NCI-H510A treated with DMSO at 0.1 percent for 48 hours (cell line): ENCODE measurements at regions not wholly inside any gene's neighbourhood (a gene's known extent, or its start where the extent isn't known, plus 50 kb on each side); places are given as distances from the start of the nearest gene placed in this dataset.
A peak's percentile ranks its signal among the peaks of the same experiment; 100 is the strongest.
"Not testable (repeated sequence)": the region's sequence is repeated elsewhere in the genome, so short reads cannot be mapped to it uniquely, and the experiment has no call there.

ENCODE experiments used
- DNase-seq: peaks from one replicate; lab custom pipeline; 2025; lab: John Stamatoyannopoulos, UW

GRCh38 chr6:6482256-6482655 is 106.3 kb upstream of the LY86 start:
- no peak for DNase-seq

- DNase-seq, result no peak
These were observed 105.4 kb upstream of the LY86 start for GRCh38 chr6:6483168-6483567.

- DNase-seq, result no peak
These were observed 104.8 kb upstream of the LY86 start for GRCh38 chr6:6483733-6484132.

GRCh38 chr6:6484681-6485080 is 103.8 kb upstream of the LY86 start:
- no peak for DNase-seq

GRCh38 chr6:6486595-6486994 is 101.9 kb upstream of the LY86 start:
- DNase-seq, result no peak

GRCh38 chr6:6491761-6492160 is 96.8 kb upstream of the LY86 start:
- DNase-seq, result no peak

GRCh38 chr6:6492675-6493074 is 95.8 kb upstream of the LY86 start:
- DNase-seq, result no peak

- not testable (repeated sequence) for DNase-seq
These were observed 94.4 kb upstream of the LY86 start for GRCh38 chr6:6494139-6494538.

GRCh38 chr6:6494677-6495076 is 93.8 kb upstream of the LY86 start:
- peak; percentile 3 for DNase-seq

GRCh38 chr6:6495851-6496250 is 92.7 kb upstream of the LY86 start:
- no peak for DNase-seq

GRCh38 chr6:6497541-6497940 is 91.0 kb upstream of the LY86 start:
- no peak for DNase-seq

- DNase-seq, result no peak
These were observed 90.5 kb upstream of the LY86 start for GRCh38 chr6:6497976-6498375.

- DNase-seq, result no peak
These were observed 85.3 kb upstream of the LY86 start for GRCh38 chr6:6503191-6503590.

- DNase-seq, result no peak
These were observed 83.4 kb upstream of the LY86 start for GRCh38 chr6:6505111-6505510.

- DNase-seq, result no peak
These were observed 79.9 kb upstream of the LY86 start for GRCh38 chr6:6508643-6509042.

GRCh38 chr6:6509284-6509683 is 79.2 kb upstream of the LY86 start:
- DNase-seq, result no peak

- DNase-seq, result no peak
These were observed 75.8 kb upstream of the LY86 start for GRCh38 chr6:6512711-6513110.

- no peak for DNase-seq
These were observed 72.6 kb upstream of the LY86 start for GRCh38 chr6:6515691-6516607.

- no peak for DNase-seq
These were observed 71.7 kb upstream of the LY86 start for GRCh38 chr6:6516666-6517458.

GRCh38 chr6:6518631-6519427 is 69.7 kb upstream of the LY86 start:
- DNase-seq, result no peak

- DNase-seq, result no peak
These were observed 66.5 kb upstream of the LY86 start for GRCh38 chr6:6521961-6522482.

- no peak for DNase-seq
These were observed 65.8 kb upstream of the LY86 start for GRCh38 chr6:6522709-6523108.
